GM19452 (cell line): ENCODE measurements at regions not wholly inside any gene's neighbourhood (a gene's known extent, or its start where the extent isn't known, plus 50 kb on each side); places are given as distances from the start of the nearest gene placed in this dataset.
"Not testable (repeated sequence)": the region's sequence is repeated elsewhere in the genome, so short reads cannot be mapped to it uniquely, and the experiment has no call there.

Experiments
- ATAC-seq: cut with Tn5 transposase; IDR thresholded peaks from one replicate; pipeline ENCODE4 v1.9.1; 2021; ENCODE audit not compliant: unreplicated experiment

- ATAC-seq: no peak
Observed at GRCh38 chr7:12827219-12827821, 139.9 kb downstream of the ARL4A start.

- no peak for ATAC-seq
Observed at GRCh38 chr7:12827920-12828319, 140.5 kb downstream of the ARL4A start.

DNA sequence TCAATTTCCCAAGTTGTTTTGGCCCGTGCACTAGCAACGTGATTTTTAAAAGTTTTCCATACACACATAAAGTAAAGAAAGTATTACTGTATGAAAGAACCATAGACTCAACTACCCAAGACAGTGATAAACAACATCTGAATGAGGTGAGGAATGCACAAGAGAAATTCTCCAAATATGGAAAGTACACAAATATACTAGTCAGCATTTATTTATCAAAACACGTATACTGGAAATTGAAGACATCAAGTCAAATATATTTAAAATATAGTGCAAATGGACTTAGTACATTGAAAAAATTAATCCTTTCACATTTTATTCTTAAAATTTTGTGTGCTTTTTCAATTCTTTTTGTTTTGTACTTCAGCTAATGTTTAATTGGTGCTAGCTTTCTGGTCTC, 143.6 kb downstream of the ARL4A start:
- no peak for ATAC-seq

DNA sequence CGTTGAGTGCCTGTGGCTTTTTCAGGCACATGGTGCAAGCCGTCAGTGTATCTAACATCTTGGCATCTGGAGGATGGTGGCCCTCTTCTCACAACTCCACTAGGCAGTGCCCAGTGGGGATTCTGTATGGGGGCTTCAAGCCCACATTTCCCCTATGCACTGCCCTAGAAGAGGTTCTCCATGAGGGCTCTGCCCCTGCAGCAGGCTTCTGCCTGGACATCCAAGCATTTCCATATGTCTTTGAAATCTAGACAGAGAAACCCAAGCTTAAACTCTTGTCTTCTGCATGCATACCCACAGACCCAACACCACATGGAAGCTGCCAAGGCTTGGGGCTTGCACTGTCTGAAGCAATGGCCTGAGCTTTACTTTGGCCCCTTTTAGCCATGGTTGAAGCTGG, 146.4 kb downstream of the ARL4A start:
- ATAC-seq: no peak

- no peak for ATAC-seq
Observed at GRCh38 chr7:12834782-12835181, 147.3 kb downstream of the ARL4A start.

DNA sequence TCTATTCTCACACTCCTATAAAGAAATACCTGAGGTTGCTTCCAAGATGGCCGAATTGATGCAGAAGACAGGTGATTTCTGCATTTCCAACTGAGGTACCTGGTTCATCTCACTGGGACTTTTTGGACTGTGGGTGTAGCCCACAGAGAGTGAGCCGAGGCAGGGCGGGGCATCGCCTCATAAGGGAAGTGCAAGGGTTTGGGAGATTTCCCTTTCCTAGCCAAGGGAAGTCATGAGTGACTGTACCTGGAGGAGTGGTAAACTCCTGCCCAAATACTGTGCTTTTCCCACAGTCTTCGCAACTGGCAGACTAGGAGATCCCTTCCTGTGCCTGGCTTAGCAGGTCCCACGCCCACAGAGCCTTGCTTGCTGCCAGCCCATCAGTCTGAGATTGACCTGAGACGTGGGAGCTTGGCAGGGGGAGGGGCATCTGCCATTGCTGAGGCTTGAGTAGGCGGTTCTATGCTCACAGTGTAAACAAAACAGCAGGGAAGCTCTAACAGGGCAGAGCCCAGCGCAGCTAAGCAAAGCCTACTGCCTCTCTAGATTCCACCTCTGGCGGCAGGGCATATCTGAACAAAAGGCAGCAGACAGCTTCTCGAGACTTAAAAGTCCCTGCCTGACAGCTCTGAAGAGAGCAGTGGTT, 152.2 kb downstream of the ARL4A start:
- ATAC-seq: no peak

DNA sequence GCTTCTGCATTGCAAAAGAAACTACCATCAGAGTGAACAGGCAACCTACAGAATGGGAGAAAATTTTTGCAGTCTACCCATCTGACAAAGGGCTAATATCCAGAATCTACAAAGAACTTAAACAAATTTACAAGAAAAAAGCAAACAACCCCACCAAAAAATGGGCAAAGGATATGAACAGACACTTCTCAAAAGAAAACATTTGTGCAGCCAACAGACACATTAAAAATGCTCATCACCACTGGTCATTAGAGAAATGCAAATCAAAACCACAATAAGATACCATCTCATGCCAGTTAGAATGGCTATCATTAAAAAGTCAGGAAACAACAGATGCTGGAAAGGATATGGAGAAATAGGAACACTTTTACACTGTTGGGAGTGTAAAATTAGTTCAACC, 157.3 kb downstream of the ARL4A start:
- not testable (repeated sequence) for ATAC-seq

GRCh38 chr7:12847001-12847400, 159.6 kb downstream of the ARL4A start:
- ATAC-seq: no peak

DNA sequence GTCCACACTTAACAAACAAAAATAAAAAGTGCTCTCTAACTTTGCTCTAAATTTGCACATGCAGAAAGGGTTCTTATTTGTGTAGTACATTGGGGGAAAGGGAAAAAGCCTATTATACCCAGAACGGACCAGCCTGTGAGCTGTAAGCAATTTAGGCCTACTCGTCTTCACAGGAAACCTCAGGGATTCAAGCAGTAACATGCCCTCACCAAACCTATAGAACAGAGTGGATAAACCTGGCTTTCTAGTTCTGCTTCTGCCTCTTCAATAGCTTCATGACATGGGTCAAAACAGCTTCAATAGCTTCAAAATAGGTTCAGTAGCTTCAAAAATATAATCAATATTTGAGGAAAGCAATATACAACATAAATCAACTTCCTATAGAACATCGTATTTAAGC, 163.7 kb downstream of the ARL4A start:
- ATAC-seq: no peak

- no peak for ATAC-seq
Observed at GRCh38 chr7:12851841-12852240, 164.4 kb downstream of the ARL4A start.

- no peak for ATAC-seq
Observed at GRCh38 chr7:12855036-12855435, 167.6 kb downstream of the ARL4A start.

DNA sequence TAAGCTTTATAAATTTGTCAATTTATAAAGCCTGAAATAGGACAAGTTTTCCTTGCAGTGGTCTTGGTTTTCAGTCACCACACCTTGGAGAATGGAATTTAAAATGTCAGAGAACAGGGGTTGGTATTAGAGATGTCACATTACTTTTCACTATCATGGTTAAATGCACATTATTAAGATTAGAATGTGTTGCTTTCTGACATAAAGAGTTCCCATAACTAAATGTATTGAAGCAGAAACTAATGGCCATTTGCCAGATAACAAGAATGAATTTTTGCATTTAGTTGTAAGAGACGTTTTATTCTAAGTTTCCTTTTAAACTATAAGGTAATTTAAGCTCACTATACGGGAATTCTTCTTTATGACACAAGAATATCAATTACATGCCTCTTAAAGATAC, 172.3 kb downstream of the ARL4A start:
- no peak for ATAC-seq

DNA sequence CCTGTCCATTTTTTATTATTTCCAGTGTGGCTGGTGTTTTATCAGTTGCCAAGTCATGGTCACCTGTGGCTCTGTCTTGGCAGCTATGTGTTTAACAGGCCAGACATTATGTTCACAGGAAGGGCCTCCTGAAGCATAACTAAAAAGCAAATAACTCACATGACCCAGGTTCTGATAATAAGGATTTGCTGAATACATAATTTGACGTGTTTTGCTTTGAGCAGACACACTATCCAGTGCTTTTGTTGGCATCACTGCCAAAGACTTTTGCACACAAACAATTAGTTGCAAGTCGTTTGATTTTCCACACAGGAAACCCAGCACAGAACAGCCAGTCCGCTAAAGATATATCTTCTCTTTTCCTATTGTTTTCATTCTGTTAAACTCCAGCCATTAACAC, 173.6 kb downstream of the ARL4A start:
- no peak for ATAC-seq

- no peak for ATAC-seq
Observed at GRCh38 chr7:12862146-12862545, 174.7 kb downstream of the ARL4A start.

- no peak for ATAC-seq
Observed at GRCh38 chr7:12864470-12865046, 177.1 kb downstream of the ARL4A start.

- no peak for ATAC-seq
Observed at GRCh38 chr7:12865593-12865992, 178.2 kb downstream of the ARL4A start.

GRCh38 chr7:12866207-12866606, 178.8 kb downstream of the ARL4A start:
- ATAC-seq: no peak

DNA sequence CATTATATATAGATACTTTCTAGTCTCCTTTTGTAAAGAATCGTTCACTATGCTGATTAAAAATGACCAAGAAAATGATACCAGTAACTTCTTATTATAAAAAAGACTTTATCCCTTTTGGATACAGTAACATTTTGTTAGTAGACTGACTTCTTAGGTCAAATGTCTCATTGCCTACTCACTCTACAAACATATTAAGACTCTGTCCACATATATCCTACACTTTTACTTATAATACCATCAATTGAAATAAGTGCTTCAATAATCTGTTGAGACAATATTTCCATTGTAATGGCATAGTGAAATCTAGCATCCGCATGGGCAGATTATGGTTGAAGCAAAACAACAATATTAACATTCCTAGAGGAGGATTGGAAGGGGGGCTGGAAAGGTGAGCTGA, 180.6 kb downstream of the ARL4A start:
- ATAC-seq: no peak

GRCh38 chr7:12870219-12870618, 182.8 kb downstream of the ARL4A start:
- ATAC-seq: no peak

GRCh38 chr7:12872487-12872886, 185.1 kb downstream of the ARL4A start:
- ATAC-seq: no peak

- ATAC-seq: no peak
Observed at GRCh38 chr7:12873571-12873970, 186.1 kb downstream of the ARL4A start.

GRCh38 chr7:12879139-12879538, 191.7 kb downstream of the ARL4A start:
- no peak for ATAC-seq

- no peak for ATAC-seq
Observed at GRCh38 chr7:12881712-12882111, 194.3 kb downstream of the ARL4A start.
